ENCODE measurements at regions not wholly inside any gene's neighbourhood (a gene's known extent, or its start where the extent isn't known, plus 50 kb on each side); places are given as distances from the start of the nearest gene placed in this dataset.

GRCh38 chr4:107215222-107215621, 179.1 kb upstream of the DKK2 start:
- no peak overlapping the region for H3K27ac ChIP-seq
- no peak for TF ChIP-seq CTCF (IDR thresholded peaks at IDR 0.05)
- no peak for TF ChIP-seq ZFX (IDR thresholded peaks at IDR 0.05; ENCODE audit: borderline replicate concordance)

- no peak for TF ChIP-seq ZFX (IDR thresholded peaks at IDR 0.05; ENCODE audit: borderline replicate concordance)
- TF ChIP-seq CTCF (IDR thresholded peaks at IDR 0.05) = no peak
- H3K27ac ChIP-seq = no peak overlapping the region
Measured at GRCh38 chr4:107213880-107214279, 177.8 kb upstream of the DKK2 start.

- TF ChIP-seq CTCF (IDR thresholded peaks at IDR 0.05) = no peak
- TF ChIP-seq ZFX (IDR thresholded peaks at IDR 0.05; ENCODE audit: borderline replicate concordance) = no peak
- no peak overlapping the region for H3K27ac ChIP-seq
Measured at GRCh38 chr4:107213410-107213809, 177.3 kb upstream of the DKK2 start.

GRCh38 chr4:107212565-107212964, 176.5 kb upstream of the DKK2 start:
- no peak overlapping the region for H3K27ac ChIP-seq
- TF ChIP-seq CTCF (IDR thresholded peaks at IDR 0.05) (no peak), ZFX (IDR thresholded peaks at IDR 0.05; ENCODE audit: borderline replicate concordance) (no peak)

GRCh38 chr4:107210450-107211239, 174.5 kb upstream of the DKK2 start:
- H3K27ac ChIP-seq = no peak overlapping the region
- no peak for TF ChIP-seq CTCF (IDR thresholded peaks at IDR 0.05)
- no peak for TF ChIP-seq ZFX (IDR thresholded peaks at IDR 0.05; ENCODE audit: borderline replicate concordance)

GRCh38 chr4:107203733-107204132, 167.6 kb upstream of the DKK2 start:
- H3K27ac ChIP-seq = no peak overlapping the region
- TF ChIP-seq ZFX (IDR thresholded peaks at IDR 0.05; ENCODE audit: borderline replicate concordance) (no peak), CTCF (IDR thresholded peaks at IDR 0.05) (no peak)

- H3K27ac ChIP-seq = no peak overlapping the region
- no peak for TF ChIP-seq CTCF (IDR thresholded peaks at IDR 0.05)
- no peak for TF ChIP-seq ZFX (IDR thresholded peaks at IDR 0.05; ENCODE audit: borderline replicate concordance)
Measured at GRCh38 chr4:107202744-107203143, 166.6 kb upstream of the DKK2 start.

All from 22Rv1 (cell line).